ENCODE measurements at regions not wholly inside any gene's neighbourhood (a gene's known extent, or its start where the extent isn't known, plus 50 kb on each side); places are given as distances from the start of the nearest gene placed in this dataset.

DNA sequence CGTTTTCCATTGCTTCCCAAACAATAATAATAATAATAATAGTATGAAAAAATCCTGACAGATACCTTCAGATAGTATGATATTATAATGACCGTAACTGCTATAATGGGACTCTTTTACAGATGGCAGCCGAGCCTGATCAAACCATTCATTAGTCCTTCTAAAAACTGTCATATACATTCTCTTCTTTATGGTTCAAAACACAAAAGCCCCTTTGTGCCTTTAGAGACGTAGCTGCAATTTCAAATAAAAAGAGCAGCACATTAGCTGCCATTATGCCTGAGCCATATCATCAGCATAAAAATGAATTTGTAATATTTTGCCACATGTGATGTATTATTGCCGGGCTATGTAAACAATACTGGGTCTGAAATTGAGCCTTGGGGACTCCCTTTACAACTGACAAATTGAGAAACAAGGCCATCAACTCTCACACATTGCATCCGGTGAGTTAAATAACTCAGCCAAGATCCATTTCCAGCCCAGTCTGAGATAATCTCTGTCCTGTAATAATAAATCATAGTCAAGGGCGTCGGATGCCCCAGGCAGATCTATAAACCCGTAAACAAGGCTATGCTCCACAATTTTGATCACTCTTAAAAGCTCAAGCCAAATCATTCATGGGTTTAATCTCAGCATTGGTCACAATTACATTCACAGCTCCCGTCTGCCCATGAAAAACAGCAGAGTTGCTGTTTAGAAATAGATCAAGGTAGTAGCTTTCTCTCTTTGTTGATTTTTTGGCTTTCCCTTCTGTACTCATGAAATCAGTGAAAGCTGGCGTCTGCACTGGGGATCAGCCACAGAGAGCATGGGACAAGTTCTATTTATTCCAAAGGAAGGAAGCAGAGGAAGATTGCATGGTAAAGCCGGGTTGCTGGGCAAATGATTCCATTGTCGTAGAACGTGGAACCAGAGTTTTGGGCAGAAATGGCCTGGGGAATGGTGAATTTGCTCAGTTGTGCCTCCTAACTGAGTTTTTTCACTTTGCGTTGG is 150.1 kb upstream of the BMPER start:
- DNase-seq (ENCODE audit: low read depth) (no peak), FAIRE-seq (no peak)
- H3K9me3 ChIP-seq (ENCODE audit: insufficient read depth, low read depth, low read length): no peaks in the 10 kb centered on the region
- H3K27ac ChIP-seq (ENCODE audit: low read depth, low read length): no peak overlapping the region
- no peak for TF ChIP-seq CTCF (IDR thresholded peaks at IDR 0.05; ENCODE audit: insufficient read depth, low read depth, low read length)
- no peak for TF ChIP-seq EZH2 (IDR thresholded peaks at IDR 0.05; ENCODE audit: insufficient read depth, low read length)
- no peak overlapping the region for H3K9ac ChIP-seq (ENCODE audit: low read length)
- H3K27me3 ChIP-seq (ENCODE audit: insufficient read depth, low read length): no peaks in the 10 kb centered on the region
- H3K4me1 ChIP-seq (ENCODE audit: insufficient read depth, low read length): peaks cover 2% of the 10 kb centered on the region
- H2AFZ ChIP-seq (ENCODE audit: low read depth, low read length): no peak overlapping the region
- H3K36me3 Mint-ChIP-seq (ENCODE audit: low read depth, unreplicated experiment): no peaks in the 10 kb centered on the region
- H3K9me3 Mint-ChIP-seq (ENCODE audit: unreplicated experiment): peaks cover 2% of the 10 kb centered on the region
- no peak overlapping the region for H3K4me3 ChIP-seq (ENCODE audit: insufficient read depth, low read depth, low read length)
- no peak overlapping the region for H3K4me2 ChIP-seq (ENCODE audit: low read length)
- no peaks in the 10 kb centered on the region for H4K20me1 ChIP-seq (ENCODE audit: insufficient read depth, low read length)
- no peaks in the 10 kb centered on the region for H3K36me3 ChIP-seq (ENCODE audit: insufficient read depth, low read length)
- no peaks in the 10 kb centered on the region for H3K27me3 Mint-ChIP-seq (ENCODE audit: low read depth, unreplicated experiment)
- no peak overlapping the region for H3K27ac Mint-ChIP-seq (ENCODE audit: unreplicated experiment)
- H3K79me2 ChIP-seq (ENCODE audit: insufficient read depth, low read length): no peaks in the 10 kb centered on the region
- no peak overlapping the region for H3K4me3 Mint-ChIP-seq (ENCODE audit: unreplicated experiment)
- no peaks in the 10 kb centered on the region for H3K4me1 Mint-ChIP-seq (ENCODE audit: low read depth, unreplicated experiment)

DNA sequence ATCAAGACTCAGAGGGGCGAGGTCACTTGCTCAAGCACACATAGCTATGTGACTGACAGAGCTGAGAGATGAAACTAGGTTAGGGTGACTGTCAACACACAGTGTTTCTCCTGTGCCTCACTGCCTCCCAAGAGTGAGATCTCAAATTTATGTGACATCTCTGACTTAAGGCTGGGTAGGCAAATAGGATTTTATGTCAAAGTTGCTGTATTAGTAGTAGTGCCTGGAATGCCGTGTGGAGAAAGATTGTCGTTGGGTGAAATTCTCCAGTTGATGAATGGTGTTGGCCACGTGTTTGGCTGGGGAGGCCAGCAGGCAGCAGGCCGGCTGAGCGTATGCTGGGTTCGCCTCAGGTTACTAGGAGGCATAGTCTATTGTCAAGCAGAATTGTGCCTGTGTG is 148.3 kb upstream of the BMPER start:
- H2AFZ ChIP-seq (ENCODE audit: low read depth, low read length): no peak overlapping the region
- DNase-seq (ENCODE audit: low read depth): peak; percentile 88
- no peaks in the 10 kb centered on the region for H3K36me3 ChIP-seq (ENCODE audit: insufficient read depth, low read length)
- peak; percentile 54 for FAIRE-seq
- no peak overlapping the region for H3K9ac ChIP-seq (ENCODE audit: low read length)
- no peaks in the 10 kb centered on the region for H3K79me2 ChIP-seq (ENCODE audit: insufficient read depth, low read length)
- no peaks in the 10 kb centered on the region for H3K9me3 ChIP-seq (ENCODE audit: insufficient read depth, low read depth, low read length)
- peak overlapping the region; percentile 9 for H3K4me2 ChIP-seq (ENCODE audit: low read length)
- H3K27ac ChIP-seq (ENCODE audit: low read depth, low read length): no peak overlapping the region
- H3K9me3 Mint-ChIP-seq (ENCODE audit: unreplicated experiment): peaks cover 2% of the 10 kb centered on the region
- H3K27ac Mint-ChIP-seq (ENCODE audit: unreplicated experiment): no peak overlapping the region
- no peaks in the 10 kb centered on the region for H3K27me3 Mint-ChIP-seq (ENCODE audit: low read depth, unreplicated experiment)
- no peaks in the 10 kb centered on the region for H3K27me3 ChIP-seq (ENCODE audit: insufficient read depth, low read length)
- H4K20me1 ChIP-seq (ENCODE audit: insufficient read depth, low read length): no peaks in the 10 kb centered on the region
- no peaks in the 10 kb centered on the region for H3K4me1 Mint-ChIP-seq (ENCODE audit: low read depth, unreplicated experiment)
- TF ChIP-seq CTCF (IDR thresholded peaks at IDR 0.05; ENCODE audit: insufficient read depth, low read depth, low read length) (no peak), EZH2 (IDR thresholded peaks at IDR 0.05; ENCODE audit: insufficient read depth, low read length) (no peak)
- H3K4me3 Mint-ChIP-seq (ENCODE audit: unreplicated experiment): no peak overlapping the region
- H3K4me1 ChIP-seq (ENCODE audit: insufficient read depth, low read length): peaks cover 6% of the 10 kb centered on the region
- no peak overlapping the region for H3K4me3 ChIP-seq (ENCODE audit: insufficient read depth, low read depth, low read length)
- no peaks in the 10 kb centered on the region for H3K36me3 Mint-ChIP-seq (ENCODE audit: low read depth, unreplicated experiment)
